Liver (tissue), 8 donors: ENCODE measurements at regions not wholly inside any gene's neighbourhood (a gene's known extent, or its start where the extent isn't known, plus 50 kb on each side); places are given as distances from the start of the nearest gene placed in this dataset.

Experiments used
- DNase-seq: peaks from one replicate; pipeline ENCODE4 v3.0.0-alpha.2; 2017; ENCODE audit warnings: low spot score
- H3K27ac ChIP-seq, 2 donors: one replicate each; pipeline ENCODE4 v1.7.0; 2013; ENCODE audit warnings: inconsistent platforms in 2 of 2, low read length in 2 of 2, control low read depth in 1 of 2, low read depth in 1 of 2, mild to moderate bottlenecking in 1 of 2
- H3K27me3 ChIP-seq, 4 donors: one replicate each; pipeline versions ENCODE4 v1.6.1 to v1.7.0; 2013; ENCODE audit warnings: low read length in 3 of 4, inconsistent platforms in 1 of 4, mild to moderate bottlenecking in 1 of 4, moderate library complexity in 1 of 4; ENCODE audit not compliant: control insufficient read depth in 4 of 4, insufficient read depth in 4 of 4
- H3K36me3 ChIP-seq, 4 donors: one replicate each; pipeline versions ENCODE4 v1.6.1 to v1.7.0; 2013; ENCODE audit warnings: low read length in 3 of 4, mild to moderate bottlenecking in 3 of 4, low read depth in 1 of 4, moderate library complexity in 1 of 4; ENCODE audit not compliant: control insufficient read depth in 4 of 4, insufficient read depth in 3 of 4
- H3K4me1 ChIP-seq, 4 donors: one replicate each; pipeline versions ENCODE4 v1.6.1 to v1.7.0; 2013; ENCODE audit warnings: low read length in 3 of 4, mild to moderate bottlenecking in 3 of 4, moderate library complexity in 1 of 4; ENCODE audit not compliant: control insufficient read depth in 4 of 4, insufficient read depth in 4 of 4
- H3K4me3 ChIP-seq, 3 donors: one replicate each; pipeline versions ENCODE4 v1.6.1 to v1.7.0; 2013; ENCODE audit warnings: low read length in 3 of 3, control low read depth in 1 of 3, low read depth in 1 of 3, mild to moderate bottlenecking in 1 of 3
- H3K9ac ChIP-seq, 2 donors: one replicate each; pipeline ENCODE4 v1.7.0; 2013; ENCODE audit warnings: low read length in 2 of 2, mild to moderate bottlenecking in 2 of 2, moderate library complexity in 2 of 2, control low read depth in 1 of 2, low read depth in 1 of 2
- H3K9me3 ChIP-seq, 4 donors: one replicate each; pipeline versions ENCODE4 v1.6.1 to v1.7.0; 2013; ENCODE audit warnings: low read length in 3 of 4; ENCODE audit not compliant: control insufficient read depth in 4 of 4
- CTCF ChIP-seq: fragments of 150-350 bp; IDR thresholded peaks from 2 replicates; pipeline ENCODE4 v1.5.1; 2017; ENCODE audit warnings: improper control_type of control experiment, low read depth, low read length; ENCODE audit not compliant: missing input control
- EGR1 ChIP-seq, 2 donors: IDR thresholded peaks; 2 replicates each; pipeline ENCODE4 v1.6.1; 2016 to 2018; ENCODE audit warnings: antibody characterized with exemption in 2 of 2, low read depth in 2 of 2
- FOXA1 ChIP-seq: IDR thresholded peaks from 2 replicates; pipeline ENCODE4 v1.6.1; 2016; ENCODE audit warnings: antibody characterized with exemption
- FOXA2 ChIP-seq: IDR thresholded peaks from 2 replicates; pipeline ENCODE4 v1.6.1; 2016; ENCODE audit warnings: antibody characterized with exemption
- GABPA ChIP-seq, 2 donors: IDR thresholded peaks in 1 of 2; conservative IDR thresholded peaks in 1 of 2; 2 replicates each; pipeline ENCODE4 v1.6.1; 2016; ENCODE audit warnings: antibody characterized with exemption in 2 of 2, mild to moderate bottlenecking in 1 of 2, moderate library complexity in 1 of 2
- HNF4A ChIP-seq, 2 donors: conservative IDR thresholded peaks; 2 replicates each; pipeline ENCODE4 v1.6.1; 2016; ENCODE audit warnings: antibody characterized with exemption in 2 of 2, mild to moderate bottlenecking in 2 of 2
- HNF4G ChIP-seq: IDR thresholded peaks from 2 replicates; pipeline ENCODE4 v1.6.1; 2016; ENCODE audit warnings: antibody characterized with exemption
- JUND ChIP-seq, 2 donors: IDR thresholded peaks; 2 replicates each; pipeline ENCODE4 v1.6.1; 2016; ENCODE audit warnings: antibody characterized with exemption in 2 of 2
- RAD21 ChIP-seq, 2 donors: IDR thresholded peaks; 2 replicates each; pipeline ENCODE4 v1.6.1; 2016; ENCODE audit warnings: antibody characterized with exemption in 2 of 2, mild to moderate bottlenecking in 2 of 2
- REST ChIP-seq: IDR thresholded peaks from 2 replicates; pipeline ENCODE4 v1.6.1; 2016; ENCODE audit warnings: antibody characterized with exemption, mild to moderate bottlenecking
- RXRA ChIP-seq, 2 donors: IDR thresholded peaks; 2 replicates each; pipeline ENCODE4 v1.6.1; 2017 to 2018; ENCODE audit warnings: antibody characterized with exemption in 2 of 2, mild to moderate bottlenecking in 1 of 2
- SP1 ChIP-seq: IDR thresholded peaks from 2 replicates; pipeline ENCODE4 v1.6.1; 2018; ENCODE audit warnings: antibody characterized with exemption, mild to moderate bottlenecking
- TAF1 ChIP-seq: conservative IDR thresholded peaks from 2 replicates; pipeline ENCODE4 v1.6.1; 2016; ENCODE audit warnings: antibody characterized with exemption, mild to moderate bottlenecking
- WGBS: extraction: QIAGEN DNeasy Blood & Tissue Kit; methylation state at CpG from one replicate; pipeline ENCODE4 v1.1.7; 2013; 5-methylcytosine and 5-hydroxymethylcytosine counted together
- TF ChIP-seq, protein P1 (sequence below): IDR thresholded peaks from 2 replicates; pipeline ENCODE4 v1.6.1; 2016; ENCODE audit warnings: antibody characterized with exemption
- TF ChIP-seq, protein P2 (sequence below): IDR thresholded peaks from 2 replicates; pipeline ENCODE4 v1.6.1; 2016; ENCODE audit warnings: antibody characterized with exemption
- donor health status: healthy.
- donor health status: healthy.
- donor health status: healthy.
- donor health status: healthy.
- donor health status: healthy.

- no peak for DNase-seq
- H3K27me3 ChIP-seq: no peaks in the 10 kb centered on the region
- H3K27ac ChIP-seq: no peak overlapping the region
- H3K36me3 ChIP-seq: no peaks in the 10 kb centered on the region
- WGBS: 52% methylated on average over 3 of the region's 3 CpGs
- peaks cover 0 to 24% (median 14%) of the 10 kb centered on the region in 4 donors for H3K4me1 ChIP-seq
- no peak overlapping the region for H3K4me3 ChIP-seq
- H3K9me3 ChIP-seq: no peaks in the 10 kb centered on the region
- H3K9ac ChIP-seq: no peak overlapping the region
- TF ChIP-seq SP1 (no peak), FOXA1 (peak; percentile 11), FOXA2 (peak; percentile 48)
- TF ChIP-seq, protein P1, sequence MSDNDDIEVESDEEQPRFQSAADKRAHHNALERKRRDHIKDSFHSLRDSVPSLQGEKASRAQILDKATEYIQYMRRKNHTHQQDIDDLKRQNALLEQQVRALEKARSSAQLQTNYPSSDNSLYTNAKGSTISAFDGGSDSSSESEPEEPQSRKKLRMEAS: no peak
These were observed 108.3 kb upstream of the FRY start for GRCh38 chr13:31923134-31923763.

- Histone ChIP-seq H3K27me3 (no peaks in the 10 kb centered on the region), H3K9me3 (no peaks in the 10 kb centered on the region), H3K27ac (no peak overlapping the region), H3K4me3 (no peak overlapping the region), H3K36me3 (no peaks in the 10 kb centered on the region), H3K4me1 (peaks cover 3 to 39% (median 28%) of the 10 kb centered on the region in 4 donors), H3K9ac (no peak overlapping the region)
- TF ChIP-seq HNF4G (no peak), TAF1 (no peak), JUND (IDR thresholded peaks at IDR 0.05) (no peak), HNF4A (conservative IDR thresholded peaks at IDR 0.05) (no peak), REST (no peak), SP1 (no peak), FOXA1 (no peak), FOXA2 (no peak)
- TF ChIP-seq, protein P2, sequence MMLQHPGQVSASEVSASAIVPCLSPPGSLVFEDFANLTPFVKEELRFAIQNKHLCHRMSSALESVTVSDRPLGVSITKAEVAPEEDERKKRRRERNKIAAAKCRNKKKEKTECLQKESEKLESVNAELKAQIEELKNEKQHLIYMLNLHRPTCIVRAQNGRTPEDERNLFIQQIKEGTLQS: no peak
- WGBS: 65% methylated on average over 2 of the region's 2 CpGs
- no peak for DNase-seq
These were observed 106.5 kb upstream of the FRY start for GRCh38 chr13:31925079-31925478.

GRCh38 chr13:31927219-31927653 lies 104.3 kb upstream of the FRY start:
- WGBS: 29% methylated on average over 5 of the region's 5 CpGs
- TF ChIP-seq SP1 (peak; percentile 96), EGR1 (IDR thresholded peaks at IDR 0.05; ENCODE audit: low read depth in 2 of 2) (no peak), REST (peak; percentile 65), JUND (IDR thresholded peaks at IDR 0.05) (peak in 1 of 2 donors; percentile 13), TAF1 (no peak), RAD21 (IDR thresholded peaks at IDR 0.05) (peak; percentile 6 to 17), HNF4A (conservative IDR thresholded peaks at IDR 0.05) (peak; percentile 63 to 70), HNF4G (no peak), CTCF (no peak), GABPA (IDR thresholded peaks at IDR 0.05 in 1 of 2, conservative IDR thresholded peaks at IDR 0.05 in 1 of 2) (no peak), RXRA (IDR thresholded peaks at IDR 0.05) (peak; percentile 74 to 82), FOXA1 (peak; percentile 94), FOXA2 (peak; percentile 98)
- TF ChIP-seq, protein P1: peak; percentile 65
- no peaks in the 10 kb centered on the region for H3K9me3 ChIP-seq
- H3K4me3 ChIP-seq: peak overlapping the region in 2 of 3 donors; percentile 9 to 11
- peak overlapping the region; percentile 60 to 62 for H3K9ac ChIP-seq
- H3K27me3 ChIP-seq: no peaks in the 10 kb centered on the region
- H3K4me1 ChIP-seq: peaks cover 3 to 45% (median 28%) of the 10 kb centered on the region in 4 donors
- DNase-seq: no peak
- peak overlapping the region; percentile 68 to 77 for H3K27ac ChIP-seq
- no peaks in the 10 kb centered on the region for H3K36me3 ChIP-seq
